ENCODE measurements at regions not wholly inside any gene's neighbourhood (a gene's known extent, or its start where the extent isn't known, plus 50 kb on each side); places are given as distances from the start of the nearest gene placed in this dataset.

- TF ChIP-seq CTCF (IDR thresholded peaks at IDR 0.05) (no peak), POLR2A (IDR thresholded peaks at IDR 0.05) (no peak)
These were observed 134.7 kb upstream of the E2F8 start for GRCh38 chr11:19375440-19375839.
